T-helper 2 cell (primary cell): ENCODE measurements at regions not wholly inside any gene's neighbourhood (a gene's known extent, or its start where the extent isn't known, plus 50 kb on each side); places are given as distances from the start of the nearest gene placed in this dataset.
"Not testable (repeated sequence)": the region's sequence is repeated elsewhere in the genome, so short reads cannot be mapped to it uniquely, and the experiment has no call there.

Experiments
- DNase-seq, 5 experiments: peaks; one replicate each; pipeline versions ENCODE4 v3.0.0 to v3.0.0-alpha.2; 2012 to 2022

DNA sequence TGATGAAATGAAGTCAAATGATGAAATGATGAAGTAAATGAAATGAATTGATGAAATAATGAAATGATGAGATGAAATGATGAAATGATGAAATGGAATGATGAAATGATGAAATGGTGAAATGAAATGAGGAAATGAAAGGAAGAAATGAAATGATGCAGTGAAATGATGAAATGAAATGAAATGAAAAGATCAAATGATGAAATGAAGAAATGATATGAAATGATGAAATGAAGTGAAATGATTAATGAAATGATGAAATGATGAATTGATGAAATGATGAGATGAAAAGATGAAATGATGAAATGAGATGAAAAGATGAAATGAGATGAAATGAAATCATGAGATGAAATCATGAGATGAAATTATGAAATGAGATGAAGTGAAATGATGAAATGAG, 139.2 kb upstream of the ERV3-1 start:
- not testable (repeated sequence) for DNase-seq

DNA sequence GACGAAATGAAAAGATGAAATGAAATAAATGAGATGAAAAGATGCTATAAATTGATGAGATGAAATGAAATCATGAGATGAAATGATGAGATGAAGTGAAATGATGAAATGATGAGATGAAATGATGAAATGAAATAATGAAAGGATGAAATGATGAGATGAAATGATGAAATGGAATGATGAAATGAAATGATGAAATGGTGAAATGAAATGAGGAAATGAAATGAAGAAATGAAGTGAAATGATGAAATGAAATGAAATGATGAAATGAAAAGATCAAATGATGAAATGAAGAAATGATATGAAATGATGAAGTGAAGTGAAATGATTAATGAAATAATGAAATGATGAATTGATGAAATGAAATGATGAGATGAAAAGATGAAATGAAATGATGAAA, 138.5 kb upstream of the ERV3-1 start:
- DNase-seq = not testable (repeated sequence)

DNA sequence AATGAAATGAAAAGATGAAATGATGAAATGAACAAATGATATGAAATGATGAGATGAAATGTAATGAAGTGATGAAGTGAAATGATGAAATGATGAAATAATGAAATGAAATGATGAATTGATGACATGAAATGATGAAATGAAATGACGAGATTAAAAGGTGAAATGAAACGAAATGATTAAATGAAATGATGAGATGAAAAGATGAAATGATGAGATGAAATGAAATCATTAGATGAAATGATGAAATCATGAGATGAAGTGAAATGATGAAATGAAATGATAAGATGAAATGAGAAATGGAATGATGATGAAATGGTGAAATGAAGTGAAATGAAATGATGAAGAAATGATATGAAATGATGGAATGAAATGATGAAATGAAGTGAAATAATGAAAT, 138.1 kb upstream of the ERV3-1 start:
- DNase-seq = not testable (repeated sequence)

DNA sequence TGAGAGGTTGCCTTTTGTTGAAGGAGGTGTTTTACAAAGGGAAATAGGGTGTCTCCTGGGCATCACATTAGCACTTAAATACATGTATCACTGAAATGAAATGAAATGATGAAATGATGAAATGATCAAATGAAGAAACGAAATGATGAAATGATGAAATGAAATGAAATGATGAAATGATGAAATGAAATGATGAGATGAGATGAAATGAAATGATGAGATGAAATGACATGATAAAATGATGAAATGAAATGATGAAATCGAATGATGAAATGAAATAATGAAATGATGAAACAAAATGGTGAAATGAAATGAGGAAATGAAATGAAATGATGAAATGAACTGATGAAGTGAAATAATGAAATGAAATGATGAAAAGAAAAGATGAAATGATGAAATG, 137.6 kb upstream of the ERV3-1 start:
- not testable (repeated sequence) for DNase-seq

DNA sequence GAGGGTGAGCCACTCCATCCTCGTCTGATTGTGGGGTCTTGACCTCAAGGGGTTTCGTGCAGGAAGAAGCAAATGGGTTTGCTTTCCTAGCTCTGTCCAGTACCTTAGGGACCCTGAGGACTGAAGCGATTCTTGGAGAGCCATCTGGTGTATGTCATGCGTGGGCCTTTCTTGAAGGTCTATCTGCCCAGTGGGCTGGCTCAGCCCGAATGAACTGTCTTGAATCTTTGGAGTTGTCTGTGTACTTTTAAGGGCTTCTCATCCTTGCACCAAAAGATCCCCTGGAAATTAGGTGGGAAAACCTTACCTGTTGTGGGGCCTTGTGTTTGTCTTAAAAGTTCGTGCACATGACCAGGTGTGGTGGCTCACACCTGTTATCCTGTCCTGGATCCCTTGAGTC, 135.4 kb upstream of the ERV3-1 start:
- DNase-seq = not testable (repeated sequence)

DNA sequence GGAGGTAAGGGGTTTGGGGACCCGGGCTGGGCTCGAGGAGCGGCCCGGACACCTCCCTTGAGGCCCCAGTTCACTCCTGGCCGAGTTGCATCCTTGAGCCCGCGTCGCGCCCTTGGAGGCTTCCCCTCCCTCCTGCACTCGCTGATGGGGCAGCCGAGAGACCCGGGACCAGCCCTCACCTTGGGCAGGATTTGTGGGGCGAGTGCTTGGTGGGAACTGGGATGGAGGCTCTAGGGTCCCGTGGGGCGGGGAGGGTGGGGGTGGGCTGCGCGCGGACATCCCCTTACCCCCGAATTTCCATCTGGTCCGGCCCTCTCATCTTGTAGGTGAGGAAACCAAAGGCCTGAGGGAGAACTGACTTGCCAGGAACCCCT, 134.9 kb upstream of the ERV3-1 start:
- not testable (repeated sequence) for DNase-seq

DNA sequence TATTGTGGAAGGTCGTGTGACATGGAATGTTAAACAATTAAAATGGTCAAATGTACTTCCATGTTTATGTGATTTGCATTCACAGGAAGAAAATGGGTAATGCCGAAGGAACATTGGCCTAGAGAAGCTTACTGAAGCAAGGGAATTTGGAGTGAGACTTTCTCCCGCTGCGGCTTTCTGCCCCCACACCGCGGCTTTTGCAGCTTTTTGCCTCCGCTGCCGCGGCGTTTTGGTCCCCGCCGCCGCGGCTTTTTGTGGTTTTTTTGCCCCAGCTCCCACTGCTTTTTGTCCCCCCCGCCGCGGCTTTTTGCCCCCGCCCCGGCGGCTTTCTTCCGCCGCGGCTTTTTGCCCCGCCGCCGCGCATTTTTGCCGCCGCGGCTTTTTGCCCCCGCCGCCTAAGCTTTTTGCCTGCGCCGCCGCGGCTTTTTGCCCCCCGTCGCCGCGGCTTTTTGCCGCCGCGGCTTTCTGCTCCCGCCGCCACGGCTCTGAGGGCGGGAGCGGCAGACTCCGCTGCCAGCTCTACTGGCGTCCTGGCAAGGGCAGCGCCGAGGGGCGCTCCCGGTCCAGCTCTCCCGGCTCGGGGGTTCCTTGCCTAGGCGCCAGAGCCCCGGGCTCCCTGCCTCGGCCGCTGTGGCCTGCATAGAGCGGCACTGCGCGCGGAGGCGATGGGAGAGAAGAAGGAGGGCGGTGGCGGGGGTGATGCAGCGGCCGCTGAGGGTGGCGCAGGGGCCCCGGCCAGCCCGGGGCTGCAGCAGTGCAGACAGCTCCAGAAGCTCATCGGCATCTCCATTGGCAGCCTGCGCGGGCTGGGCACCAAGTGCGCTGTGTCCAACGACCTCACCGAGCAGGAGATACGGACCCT, 134.3 kb upstream of the ERV3-1 start:
- DNase-seq = not testable (repeated sequence)

DNA sequence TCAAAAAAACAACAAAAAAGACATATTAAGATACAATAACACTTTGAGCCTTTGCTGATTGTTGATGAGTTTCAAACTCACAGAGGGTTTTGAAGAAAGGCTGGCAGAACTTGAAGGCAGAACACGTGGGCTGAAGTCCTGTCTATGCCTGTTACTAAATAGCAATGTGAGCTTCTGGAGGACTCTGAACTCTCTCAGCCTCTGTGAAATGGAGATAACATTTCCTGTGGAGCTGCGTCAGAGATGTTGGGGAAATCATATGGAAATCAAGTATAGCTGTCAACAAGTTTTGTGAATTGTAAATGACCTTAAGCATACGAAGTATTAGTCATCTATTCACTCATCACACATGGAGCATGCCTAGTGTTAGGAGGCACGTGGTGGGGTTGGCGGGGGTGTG, 130.4 kb upstream of the ERV3-1 start:
- not testable (repeated sequence) for DNase-seq

DNA sequence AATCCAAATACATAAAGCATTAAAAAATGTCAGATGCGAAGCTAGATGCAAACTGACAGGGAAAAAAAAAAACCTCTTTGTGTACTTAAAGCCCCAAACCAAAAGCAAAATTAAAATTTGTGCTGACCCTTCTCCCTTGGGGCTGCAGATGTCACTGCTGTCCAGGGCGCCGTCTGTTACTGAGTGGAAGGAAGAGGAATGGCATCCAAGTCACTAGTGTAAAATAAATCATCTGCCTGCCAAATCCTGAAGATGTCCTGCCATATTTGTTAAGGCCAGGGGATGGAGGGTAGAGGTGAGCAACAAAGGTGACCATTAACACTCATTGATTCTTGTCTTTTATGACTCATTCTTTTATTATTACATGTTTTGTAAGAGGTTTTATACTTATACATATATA, 126.6 kb upstream of the ERV3-1 start:
- DNase-seq = not testable (repeated sequence)

DNA sequence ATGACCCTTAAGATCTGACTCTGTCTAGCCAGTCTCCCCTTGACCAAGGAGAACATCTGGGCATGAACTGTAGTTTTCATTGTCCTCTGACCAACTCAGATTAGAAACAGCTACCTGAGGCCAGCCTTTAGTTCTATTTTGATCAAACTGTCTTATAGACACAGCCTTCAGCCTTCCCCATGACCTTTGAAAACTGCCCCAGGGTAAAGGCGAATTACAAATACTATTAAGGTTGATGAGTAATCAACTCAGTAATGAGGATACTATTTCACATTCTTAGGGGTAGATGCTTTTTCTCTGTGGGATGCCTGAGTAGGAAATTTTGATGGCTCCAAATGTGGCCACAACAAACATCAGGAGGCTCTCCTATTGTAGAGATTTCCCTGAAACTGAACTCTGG, 125.8 kb upstream of the ERV3-1 start:
- not testable (repeated sequence) for DNase-seq

DNA sequence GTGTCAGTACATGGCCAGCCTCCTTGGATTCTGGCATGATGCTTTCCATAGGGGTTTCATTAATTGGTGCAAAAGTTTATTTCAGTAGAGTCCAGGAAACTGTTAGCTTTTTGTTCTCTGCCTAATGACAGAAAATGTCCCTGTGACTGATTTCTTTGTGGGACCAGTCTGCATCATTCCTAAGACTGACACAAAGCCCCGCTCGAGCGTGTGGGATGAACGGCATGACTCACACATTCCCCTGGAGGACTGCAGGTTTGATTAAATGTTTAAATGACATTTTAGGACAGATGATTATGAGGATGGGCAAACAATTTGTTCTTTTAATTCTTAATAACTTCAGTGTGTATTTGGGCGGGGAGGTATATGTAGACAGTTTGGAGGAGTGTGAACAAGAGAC, 120.9 kb upstream of the ERV3-1 start:
- not testable (repeated sequence) for DNase-seq

DNA sequence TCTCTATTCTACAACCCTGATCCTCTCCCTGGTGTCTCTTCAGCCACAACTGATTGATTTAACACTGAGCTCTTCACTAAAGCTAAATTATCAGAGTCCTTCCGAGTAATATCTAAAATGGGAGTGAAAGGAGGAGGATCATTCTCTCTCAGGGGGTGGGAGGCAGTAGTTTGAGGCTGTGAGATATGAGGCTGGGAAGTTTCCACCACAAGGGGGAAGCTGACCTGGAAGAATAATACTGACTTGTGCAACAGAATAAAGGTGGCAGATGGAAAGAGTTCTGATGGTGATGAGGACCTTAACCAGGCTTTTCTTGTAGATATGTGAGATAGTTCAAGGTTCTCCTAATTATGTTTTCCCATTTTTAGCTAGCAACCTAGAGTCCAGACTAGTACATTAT, 118.1 kb upstream of the ERV3-1 start:
- DNase-seq = not testable (repeated sequence)

DNA sequence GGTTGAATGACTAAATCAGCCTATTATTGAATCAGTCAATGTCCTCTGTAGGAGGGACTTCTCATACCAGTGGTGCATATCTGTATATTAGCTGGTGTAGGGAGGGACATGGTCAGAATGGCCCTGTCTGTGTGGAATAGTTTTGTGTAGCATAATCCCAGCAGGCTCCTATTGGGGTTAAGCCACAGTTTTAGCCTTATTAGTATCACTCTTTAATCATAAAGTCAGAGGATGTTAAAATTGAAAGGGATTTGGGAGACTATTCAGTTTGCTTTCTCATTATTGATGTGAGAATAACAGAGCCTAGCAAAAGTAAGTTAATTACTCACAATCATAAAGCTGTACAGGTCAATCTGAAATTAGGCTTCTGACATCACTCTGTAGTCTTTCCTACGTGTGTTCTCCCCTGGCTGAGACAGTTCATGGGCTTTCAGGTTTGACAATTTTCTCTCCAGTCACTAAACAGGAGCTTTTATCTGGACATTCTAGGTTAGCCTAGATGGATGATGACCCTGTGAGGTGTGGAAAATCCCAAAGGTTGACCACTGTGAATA, 99.2 kb upstream of the ERV3-1 start:
- not testable (repeated sequence) for DNase-seq

DNA sequence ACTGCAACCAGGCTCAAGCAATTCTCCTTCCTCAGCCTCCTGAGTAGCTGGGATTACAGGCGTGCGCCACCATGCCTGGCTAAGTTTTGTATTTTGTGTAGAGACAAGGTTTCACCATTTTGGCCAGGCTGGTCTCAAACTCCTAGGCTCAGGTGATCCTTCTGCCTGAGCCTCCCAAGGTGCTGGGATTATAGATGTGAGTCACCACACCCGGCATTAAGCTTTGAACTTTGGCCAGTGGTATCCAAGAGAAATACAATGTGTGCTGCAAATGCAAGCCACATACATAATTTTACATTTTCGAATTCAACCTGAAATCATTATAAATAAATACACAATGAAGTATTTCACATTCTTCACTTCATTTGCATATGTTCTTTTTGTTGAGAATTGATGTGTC, 94.0 kb upstream of the ERV3-1 start:
- DNase-seq = not testable (repeated sequence)

DNA sequence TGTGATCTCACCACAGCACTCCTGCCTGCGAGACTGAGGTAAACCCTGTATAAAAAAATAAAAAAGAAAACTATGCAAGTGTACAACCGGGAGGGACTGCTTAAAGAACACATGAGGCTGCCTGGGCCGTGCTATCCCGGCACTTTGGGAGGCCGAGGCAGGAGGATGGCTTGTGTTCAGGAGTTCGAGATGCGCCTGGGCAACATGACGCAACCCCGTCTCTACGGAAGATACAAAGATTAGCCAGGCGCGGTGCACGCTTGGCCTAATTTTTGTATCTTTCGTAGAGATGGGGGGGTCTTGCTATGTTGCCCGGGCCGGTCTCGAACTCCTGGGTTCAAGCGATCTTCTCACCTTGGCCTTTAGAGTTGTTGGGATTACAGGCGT, 75.2 kb upstream of the ERV3-1 start:
- not testable (repeated sequence) for DNase-seq

DNA sequence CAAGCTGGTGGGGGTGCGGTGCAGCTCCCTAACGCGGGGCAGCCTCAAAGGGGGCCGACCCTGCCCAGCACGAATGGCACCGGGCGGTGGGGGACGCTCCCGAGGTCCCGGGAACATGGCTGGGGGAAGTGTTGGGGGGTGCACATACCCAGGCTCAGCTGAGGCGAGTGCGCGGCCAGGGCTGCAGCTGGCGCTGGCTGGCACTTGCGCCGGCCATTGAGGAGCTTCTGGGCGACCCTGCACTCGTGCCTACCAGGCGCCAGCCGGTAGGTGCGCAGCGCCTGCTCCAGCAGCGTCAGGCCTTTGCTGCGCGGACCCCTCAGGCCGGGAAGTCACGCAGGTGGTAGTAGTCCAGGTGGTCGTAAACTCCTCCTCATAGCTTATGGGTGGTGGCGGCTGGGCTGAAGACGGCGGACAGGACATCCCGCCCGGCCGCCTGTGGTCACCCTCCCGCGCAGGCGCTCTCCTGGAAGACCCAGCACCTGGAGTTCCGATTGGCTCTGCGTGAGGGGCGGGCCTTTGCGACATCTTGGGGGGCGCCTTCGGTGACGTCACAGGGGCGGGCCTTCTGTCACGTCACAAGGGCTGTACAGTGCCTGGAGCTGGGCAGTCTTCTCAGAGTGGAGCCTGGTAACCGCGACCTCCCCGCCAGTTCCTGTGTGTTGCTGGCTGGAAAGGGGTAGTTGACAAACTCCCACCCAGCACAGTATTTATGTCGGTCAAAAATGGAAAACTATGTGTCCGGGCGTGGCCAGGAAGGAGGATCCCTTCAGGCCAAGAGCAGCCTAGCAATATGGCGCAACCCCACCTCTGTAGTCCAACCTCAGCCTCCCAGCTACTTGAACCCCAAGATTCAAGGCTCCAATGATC, 74.5 kb upstream of the ERV3-1 start:
- DNase-seq = peak; percentile 74 to 94 (median 86)

DNA sequence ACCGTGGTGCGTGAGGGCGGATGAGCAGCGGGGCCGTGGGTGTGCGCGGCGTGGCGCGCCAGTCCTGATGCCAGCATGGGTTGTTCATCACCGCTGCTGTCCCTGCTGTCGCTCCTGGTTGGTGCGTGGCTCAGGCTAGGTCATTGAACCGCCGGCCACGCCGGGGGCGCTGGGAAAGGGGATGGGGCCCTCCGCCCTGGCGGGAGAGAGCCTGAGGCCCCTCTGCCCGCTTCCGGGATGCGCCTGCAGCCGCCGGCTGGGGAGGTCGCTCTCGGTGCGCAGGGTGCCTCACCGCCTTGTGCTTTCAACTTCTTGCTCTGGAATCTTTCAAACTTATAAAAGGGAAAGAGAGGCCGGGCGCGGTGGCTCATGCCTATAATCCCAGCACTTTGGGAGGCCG, 68.5 kb upstream of the ERV3-1 start:
- not testable (repeated sequence) for DNase-seq

DNA sequence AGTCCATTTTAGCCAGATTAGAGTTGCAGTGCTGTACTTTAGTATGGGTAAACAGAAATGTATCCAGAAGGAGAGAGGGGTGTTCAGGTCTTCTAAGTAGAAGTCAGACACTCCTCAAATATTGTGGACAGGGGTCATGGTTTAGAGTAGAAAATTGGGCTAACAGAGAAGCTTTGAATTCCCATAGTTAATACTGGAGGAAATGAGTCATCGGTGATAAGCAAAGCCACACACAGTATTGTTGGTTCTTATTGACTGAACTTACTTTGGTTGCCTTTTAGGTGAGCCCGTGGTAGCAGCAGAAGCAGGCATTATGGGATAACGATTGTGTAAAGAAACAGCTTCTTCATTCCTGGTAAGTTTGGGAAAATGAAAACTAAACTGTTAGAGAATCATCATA, 66.7 kb upstream of the ERV3-1 start:
- not testable (repeated sequence) for DNase-seq

DNA sequence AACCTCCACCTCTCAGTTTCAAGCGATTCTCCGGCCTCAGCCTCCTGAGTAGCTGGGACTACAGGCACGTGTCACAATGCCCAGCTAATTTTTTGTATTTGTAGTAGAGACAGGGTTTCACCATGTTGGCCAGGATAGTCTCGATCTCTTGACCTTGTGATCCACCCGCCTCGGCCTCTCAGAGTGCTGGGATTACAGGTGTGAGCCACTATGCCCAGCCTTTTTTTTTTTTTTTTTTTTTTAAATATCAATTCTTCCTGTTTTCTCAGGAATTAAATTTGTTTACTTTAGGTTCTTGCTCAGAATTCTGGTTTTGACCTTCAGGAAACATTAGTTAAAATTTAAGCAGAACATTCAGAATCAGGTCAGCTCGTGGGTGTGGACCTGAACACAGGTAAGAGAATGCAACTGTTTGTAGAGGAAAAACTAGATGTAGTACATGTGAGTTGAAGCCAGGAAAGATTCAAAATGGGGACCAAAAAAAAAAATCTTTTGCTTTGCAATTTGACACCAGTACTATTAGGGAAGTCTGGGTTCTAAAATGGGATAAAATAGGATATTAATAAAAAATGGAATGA, 65.5 kb upstream of the ERV3-1 start:
- not testable (repeated sequence) for DNase-seq

DNA sequence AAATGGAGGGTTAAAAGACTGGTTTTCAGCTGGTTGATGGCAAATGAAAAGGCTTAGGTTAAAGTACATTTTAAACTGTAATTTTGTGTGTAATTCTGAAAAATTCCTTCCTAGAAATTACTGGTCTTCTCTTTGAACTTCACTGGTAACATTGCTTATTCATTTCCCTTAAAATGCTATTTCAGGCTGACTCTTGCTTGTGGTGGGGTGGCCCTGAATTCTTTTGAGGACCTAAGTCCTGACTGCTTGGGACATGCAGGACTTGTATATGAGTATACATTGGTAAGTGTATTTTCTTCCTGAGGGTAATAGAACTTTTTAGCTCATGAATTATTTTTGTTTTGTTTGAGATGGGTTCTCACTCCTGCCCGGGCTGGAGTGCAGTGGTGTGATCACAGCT, 63.0 kb upstream of the ERV3-1 start:
- not testable (repeated sequence) for DNase-seq

DNA sequence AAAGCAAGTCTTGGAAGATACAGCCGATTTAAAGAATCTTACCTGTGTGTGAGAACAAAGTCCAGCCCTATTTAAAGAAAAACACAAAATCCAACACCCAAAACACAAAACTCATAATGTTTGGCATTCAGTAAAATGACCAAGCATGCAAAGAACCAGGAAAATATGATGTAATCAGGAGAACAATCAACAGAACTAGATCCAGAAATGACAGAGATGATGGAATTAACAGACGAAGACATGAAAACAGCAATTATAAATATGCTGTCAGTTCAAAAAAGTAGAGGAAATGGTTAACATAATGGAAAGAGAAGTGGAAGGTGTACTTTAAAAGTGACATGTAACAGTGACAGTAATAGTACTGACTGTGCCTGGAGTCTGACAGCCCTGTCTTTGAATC, 56.1 kb upstream of the ERV3-1 start:
- DNase-seq = not testable (repeated sequence)

DNA sequence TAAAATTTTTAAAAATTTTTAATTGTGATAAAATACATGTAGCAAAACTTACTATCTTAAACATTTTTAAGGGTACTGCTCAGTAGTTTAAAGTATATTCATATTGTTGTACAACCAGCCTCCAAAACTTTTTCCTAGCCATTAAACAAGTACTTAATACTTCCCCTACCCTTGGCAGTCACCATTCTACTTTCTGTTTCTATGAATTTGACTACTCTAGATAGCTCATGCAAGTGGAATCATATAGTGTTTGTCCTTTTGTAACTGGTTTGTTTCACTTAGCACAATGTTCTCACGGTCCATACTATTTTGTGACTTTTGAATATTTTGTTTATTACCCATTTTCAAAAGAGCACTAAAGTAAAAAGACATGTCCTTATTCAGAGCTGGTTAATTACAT, 52.8 kb upstream of the ERV3-1 start:
- not testable (repeated sequence) for DNase-seq
